GM12874 (cell line): ENCODE measurements at regions not wholly inside any gene's neighbourhood (a gene's known extent, or its start where the extent isn't known, plus 50 kb on each side); places are given as distances from the start of the nearest gene placed in this dataset.

Source experiments
- TF ChIP-seq, protein P1 (sequence below): IDR thresholded peaks from 2 replicates; pipeline ENCODE4 v1.5.1; 2011; ENCODE audit warnings: low read depth, mild to moderate bottlenecking, control low read depth, low read length, moderate library complexity; ENCODE audit not compliant: insufficient read depth

DNA sequence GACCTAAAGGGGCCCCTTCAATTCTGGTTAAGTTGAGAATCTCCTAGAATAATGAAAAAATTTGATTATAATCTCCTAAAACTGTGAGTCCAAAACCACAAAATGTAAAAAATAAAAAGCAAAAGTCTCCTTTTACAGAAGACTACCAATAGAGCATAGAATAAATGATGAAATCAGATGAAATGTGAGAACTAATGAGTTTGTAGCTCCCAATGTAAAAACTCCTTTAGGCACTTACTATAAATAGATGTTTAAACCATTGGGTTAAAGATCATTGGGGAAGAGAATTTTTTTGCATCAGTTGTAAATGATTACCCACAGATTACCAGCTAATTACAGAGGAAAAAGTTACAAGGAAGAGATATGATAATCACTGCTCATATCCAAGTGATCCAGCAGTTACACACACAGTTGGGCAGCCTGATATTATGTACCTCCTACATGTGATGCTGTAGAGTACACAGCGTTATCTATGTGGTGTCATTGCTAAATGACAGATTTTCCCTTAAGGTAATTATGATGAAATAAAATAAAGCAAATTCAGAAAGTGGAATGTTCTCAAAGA, 282.7 kb upstream of the SEMA3D start:
- TF ChIP-seq, protein P1, sequence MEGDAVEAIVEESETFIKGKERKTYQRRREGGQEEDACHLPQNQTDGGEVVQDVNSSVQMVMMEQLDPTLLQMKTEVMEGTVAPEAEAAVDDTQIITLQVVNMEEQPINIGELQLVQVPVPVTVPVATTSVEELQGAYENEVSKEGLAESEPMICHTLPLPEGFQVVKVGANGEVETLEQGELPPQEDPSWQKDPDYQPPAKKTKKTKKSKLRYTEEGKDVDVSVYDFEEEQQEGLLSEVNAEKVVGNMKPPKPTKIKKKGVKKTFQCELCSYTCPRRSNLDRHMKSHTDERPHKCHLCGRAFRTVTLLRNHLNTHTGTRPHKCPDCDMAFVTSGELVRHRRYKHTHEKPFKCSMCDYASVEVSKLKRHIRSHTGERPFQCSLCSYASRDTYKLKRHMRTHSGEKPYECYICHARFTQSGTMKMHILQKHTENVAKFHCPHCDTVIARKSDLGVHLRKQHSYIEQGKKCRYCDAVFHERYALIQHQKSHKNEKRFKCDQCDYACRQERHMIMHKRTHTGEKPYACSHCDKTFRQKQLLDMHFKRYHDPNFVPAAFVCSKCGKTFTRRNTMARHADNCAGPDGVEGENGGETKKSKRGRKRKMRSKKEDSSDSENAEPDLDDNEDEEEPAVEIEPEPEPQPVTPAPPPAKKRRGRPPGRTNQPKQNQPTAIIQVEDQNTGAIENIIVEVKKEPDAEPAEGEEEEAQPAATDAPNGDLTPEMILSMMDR = no peak

DNA sequence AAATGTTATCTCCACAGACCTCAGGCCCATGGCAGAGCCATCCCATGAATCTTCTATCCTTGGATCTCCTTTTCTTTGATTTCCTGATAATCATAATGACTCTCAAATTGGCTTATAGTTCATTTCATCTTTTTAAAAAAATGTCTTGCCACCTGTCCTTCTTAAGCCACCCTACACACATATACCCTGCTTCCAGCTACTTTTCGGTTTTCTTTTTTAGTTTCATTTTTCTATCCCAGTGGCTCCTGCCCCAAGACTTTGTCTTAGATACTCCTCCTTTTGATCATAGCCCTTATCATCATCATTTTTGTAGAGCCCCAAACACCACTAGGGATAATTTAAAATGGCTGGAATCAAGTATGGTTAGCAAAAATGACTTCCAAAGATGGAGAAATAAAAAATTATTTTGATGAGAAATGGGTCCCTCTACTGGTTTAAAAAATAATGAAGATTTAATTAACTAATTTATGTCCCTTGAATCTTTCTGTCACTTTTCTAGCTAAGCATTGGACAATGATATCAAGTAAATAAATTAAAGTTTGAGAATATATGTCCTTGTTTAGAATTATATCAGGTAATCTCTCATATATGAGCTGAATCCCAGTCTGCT, 277.3 kb upstream of the SEMA3D start:
- TF ChIP-seq, protein P1 = no peak

DNA sequence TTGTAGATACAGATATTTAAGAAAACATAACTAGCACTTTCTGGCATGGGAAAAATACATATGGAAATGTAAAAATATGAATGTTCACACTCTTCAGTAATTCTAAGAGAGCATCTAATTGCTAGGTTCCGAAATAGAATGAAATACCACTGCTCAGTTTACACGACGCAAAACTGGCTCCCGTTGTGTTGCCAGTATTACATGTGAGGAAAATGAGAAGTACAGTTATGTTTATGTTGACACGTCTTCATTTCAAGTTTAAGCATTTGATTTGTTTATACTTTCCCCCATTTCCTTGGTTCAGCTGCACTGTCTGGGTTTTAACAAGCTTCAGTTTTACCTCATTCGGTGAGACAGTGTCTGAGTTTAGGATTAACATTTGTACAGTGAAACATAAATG, 275.8 kb upstream of the SEMA3D start:
- TF ChIP-seq, protein P1 = no peak

DNA sequence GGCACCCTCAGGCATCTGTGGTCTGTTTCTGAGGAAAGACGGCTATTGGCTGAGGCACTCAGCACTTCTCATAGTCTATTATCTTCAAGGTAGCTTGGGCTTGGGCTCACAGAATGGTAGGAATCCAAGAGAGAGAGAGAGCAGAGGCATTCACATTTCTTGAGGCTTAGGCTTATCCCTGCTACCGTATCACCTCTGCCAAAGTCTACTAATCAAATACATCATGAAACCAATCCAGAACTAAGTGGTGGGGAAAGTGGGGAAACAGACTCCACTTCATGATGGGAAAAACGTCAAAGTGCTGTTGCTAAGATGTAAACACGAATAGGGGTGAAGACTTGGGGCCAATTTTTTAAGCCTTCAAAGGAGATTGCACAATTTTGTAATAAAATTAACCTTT, 271.1 kb upstream of the SEMA3D start:
- TF ChIP-seq, protein P1 = no peak

DNA sequence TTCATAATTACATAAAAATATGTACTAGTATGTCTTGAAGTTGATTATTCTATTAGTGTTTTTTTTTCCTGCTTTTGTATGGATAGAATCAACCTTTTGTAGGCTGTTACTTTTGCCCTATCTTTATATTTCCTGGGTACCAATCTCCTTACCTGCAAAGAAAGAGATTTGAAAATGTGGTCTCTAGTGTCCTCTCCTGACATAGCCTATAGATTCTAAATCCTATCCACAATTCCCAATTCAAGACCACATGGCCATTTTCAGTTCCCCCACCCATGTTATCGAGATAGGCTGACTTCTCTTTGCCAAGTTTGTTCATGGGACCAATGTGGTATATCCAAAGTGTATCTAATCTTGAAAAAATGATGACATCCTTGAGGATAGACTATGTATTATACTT, 269.4 kb upstream of the SEMA3D start:
- TF ChIP-seq, protein P1 = no peak

DNA sequence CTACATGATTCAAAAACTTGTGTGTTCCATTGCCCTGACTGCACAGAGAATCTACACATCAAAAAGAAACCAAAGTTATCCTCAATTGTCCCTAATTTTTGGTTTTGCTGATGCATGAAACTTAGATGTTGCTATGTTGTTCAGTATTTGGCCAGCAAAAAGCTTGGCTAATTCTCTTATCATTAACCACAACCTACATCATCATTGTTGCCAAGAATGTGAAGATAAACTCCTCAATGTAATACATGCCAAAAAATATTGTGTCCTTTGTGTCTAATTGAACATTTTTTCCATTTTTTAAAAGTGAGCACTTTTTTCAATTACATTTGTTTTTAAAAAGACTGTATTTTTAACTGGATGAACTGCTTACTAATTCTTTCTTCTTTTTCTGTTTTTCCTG, 268.0 kb upstream of the SEMA3D start:
- TF ChIP-seq, protein P1 = no peak

DNA sequence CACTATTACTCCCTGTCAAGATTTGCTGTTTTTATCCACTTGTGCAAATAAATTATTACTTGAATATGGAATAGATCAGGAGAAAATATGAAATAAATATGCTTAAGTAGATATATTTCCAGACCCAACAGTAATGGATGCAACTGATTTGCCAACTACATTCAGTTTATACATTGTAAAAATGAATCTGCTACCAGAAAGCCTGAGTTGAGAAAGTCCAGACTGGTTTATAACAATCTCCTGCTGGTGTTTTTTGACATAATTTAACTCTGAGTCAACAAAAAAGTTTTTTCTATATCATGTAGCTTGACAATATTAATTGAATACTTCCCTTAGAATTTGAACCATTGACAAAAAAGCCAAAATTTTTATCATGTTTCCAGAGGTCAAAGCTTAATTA, 265.8 kb upstream of the SEMA3D start:
- TF ChIP-seq, protein P1 = no peak
